ENCODE measurements at regions not wholly inside any gene's neighbourhood (a gene's known extent, or its start where the extent isn't known, plus 50 kb on each side); places are given as distances from the start of the nearest gene placed in this dataset.

GRCh38 chr2:57562495-57562894, 484.1 kb upstream of the VRK2 start:
- Histone ChIP-seq H3K9me3 (ENCODE audit: insufficient read depth in 2 of 2, low read depth in 1 of 2, low read length in 1 of 2) (no peaks in the 10 kb centered on the region), H2BK5ac (ENCODE audit: low read depth, low read length) (no peak overlapping the region), H3K27me3 (replicated peaks in 1 of 4; ENCODE audit: control insufficient read depth in 3 of 4, extremely low read depth in 1 of 4, insufficient read depth in 3 of 4, low read length in 3 of 4) (no peaks in the 10 kb centered on the region), H3K18ac (ENCODE audit: extremely low read depth, low read length) (no peak overlapping the region), H3K4me1 (replicated peaks in 1 of 4; ENCODE audit: control insufficient read depth in 3 of 4, insufficient read depth in 4 of 4, low read length in 3 of 4) (no peaks in the 10 kb centered on the region), H4K91ac (replicated peaks; ENCODE audit: insufficient read length, low read length) (no peak overlapping the region), H3K4ac (replicated peaks; ENCODE audit: insufficient read length, low read depth, low read length) (no peak overlapping the region), H3K36me3 (ENCODE audit: control insufficient read depth in 2 of 4, insufficient read depth in 4 of 4, low read length in 3 of 4) (no peaks in the 10 kb centered on the region), H4K8ac (ENCODE audit: extremely low read depth, insufficient read depth, low read length) (no peak overlapping the region), H2BK12ac (ENCODE audit: low read depth, low read length) (no peak overlapping the region), H2BK120ac (replicated peaks; ENCODE audit: low read depth, low read length) (no peak overlapping the region), H3K14ac (ENCODE audit: insufficient read length) (no peak overlapping the region), H3K4me2 (ENCODE audit: insufficient read depth in 1 of 2, low read depth in 2 of 2, low read length in 2 of 2) (no peak overlapping the region), H4K5ac (ENCODE audit: insufficient read length, low read depth, low read length) (no peak overlapping the region), H3K79me1 (ENCODE audit: low read depth, low read length) (no peaks in the 10 kb centered on the region), H4K20me1 (replicated peaks in 1 of 2; ENCODE audit: control insufficient read depth in 1 of 2, insufficient read depth in 2 of 2, low read length in 2 of 2) (no peaks in the 10 kb centered on the region), H3K56ac (replicated peaks; ENCODE audit: insufficient read length, low read depth, low read length) (no peak overlapping the region), H3K4me3 (ENCODE audit: extremely low read depth in 1 of 4, insufficient read depth in 2 of 4, low read depth in 3 of 4, low read length in 4 of 4) (no peak overlapping the region), H2BK20ac (ENCODE audit: low read length) (no peak overlapping the region), H3K23me2 (ENCODE audit: low read depth, low read length) (no peaks in the 10 kb centered on the region), H3K23ac (ENCODE audit: insufficient read length) (no peak overlapping the region), H3K79me2 (ENCODE audit: control insufficient read depth in 1 of 2, insufficient read depth in 2 of 2, low read length in 2 of 2) (no peaks in the 10 kb centered on the region), H2AFZ (ENCODE audit: low read length) (no peak overlapping the region), H2AK5ac (ENCODE audit: low read depth, low read length) (no peak overlapping the region), H3K27ac (ENCODE audit: low read depth, low read length) (no peak overlapping the region), H3K9ac (replicated peaks in 1 of 4; ENCODE audit: extremely low read depth in 1 of 4, low read depth in 3 of 4, low read length in 3 of 4) (no peak overlapping the region), H2BK15ac (ENCODE audit: low read length) (no peak overlapping the region)
- CTCF ChIA-PET (ENCODE audit: partially characterized antibody): interaction anchor here (1.7 to 1.9 kb wide), 2 partner anchors 10 to 13 kb away, joined by 5 read pairs; no protein-coding TSS in a partner anchor
- POLR2A ChIA-PET (ENCODE audit: partially characterized antibody): no interaction called here
- DNase-seq (ENCODE audit: low read depth in 1 of 2, low spot score in 2 of 2) (no peak), FAIRE-seq (no peak)
- WGBS, 2 experiments (ENCODE audit: extremely low coverage in 1 of 2, insufficient coverage in 1 of 2, insufficient read length in 1 of 2, insufficient replicate concordance in 2 of 2, low coverage in 1 of 2, low lambda C conversion rate in 2 of 2, missing lambda C conversion rate in 1 of 2): 95% methylated on average over 1 of the region's 1 CpG; no CpG with 5 or more reads in 1 of the 2 experiments
- TF ChIP-seq RBBP5 (IDR thresholded peaks at IDR 0.05; ENCODE audit: borderline replicate concordance, low read depth, low read length) (no peak), PHF8 (conservative IDR thresholded peaks at IDR 0.05; ENCODE audit: low read depth, low read length) (no peak), HDAC6 (IDR thresholded peaks at IDR 0.05; ENCODE audit: low read depth, low read length) (no peak), SAP30 (IDR thresholded peaks at IDR 0.05; ENCODE audit: insufficient read depth, insufficient replicate concordance, low read length) (no peak), CBX5 (IDR thresholded peaks at IDR 0.05; ENCODE audit: low read depth, low read length) (no peak), NRF1 (IDR thresholded peaks at IDR 0.05; ENCODE audit: low read depth, low read length) (no peak), TBP (IDR thresholded peaks at IDR 0.05; ENCODE audit: low read depth, low read length) (no peak), KDM5A (IDR thresholded peaks at IDR 0.05; ENCODE audit: low read length) (no peak), NANOG (IDR thresholded peaks at IDR 0.05; ENCODE audit: insufficient read depth, low read depth, low read length, poor library complexity, severe bottlenecking) (no peak), POLR2A (IDR thresholded peaks at IDR 0.05; ENCODE audit: control extremely low read depth in 1 of 2, low read depth in 2 of 2, low read length in 2 of 2) (no peak), SIRT6 (IDR thresholded peaks at IDR 0.05; ENCODE audit: low read length) (no peak), TEAD4 (IDR thresholded peaks at IDR 0.05; ENCODE audit: low read depth, low read length) (no peak), TCF12 (IDR thresholded peaks at IDR 0.05; ENCODE audit: low read depth, low read length) (no peak), GABPA (IDR thresholded peaks at IDR 0.05; ENCODE audit: borderline replicate concordance, insufficient read depth, low read length) (no peak), KDM1A (IDR thresholded peaks at IDR 0.05; ENCODE audit: borderline replicate concordance, low read length) (no peak), TAF7 (optimal IDR thresholded peaks at IDR 0.05; ENCODE audit: borderline replicate concordance, low read depth, low read length) (no peak)

Measured in H1 (cell line).